ENCODE measurements at regions not wholly inside any gene's neighbourhood (a gene's known extent, or its start where the extent isn't known, plus 50 kb on each side); places are given as distances from the start of the nearest gene placed in this dataset.

- DNase-seq, result peak; percentile 4
Measured at GRCh38 chr7:84669177-84669732, 474.7 kb upstream of the SEMA3A start.

GRCh38 chr7:84668116-84668515 lies 473.5 kb upstream of the SEMA3A start:
- no peak for DNase-seq

DNA sequence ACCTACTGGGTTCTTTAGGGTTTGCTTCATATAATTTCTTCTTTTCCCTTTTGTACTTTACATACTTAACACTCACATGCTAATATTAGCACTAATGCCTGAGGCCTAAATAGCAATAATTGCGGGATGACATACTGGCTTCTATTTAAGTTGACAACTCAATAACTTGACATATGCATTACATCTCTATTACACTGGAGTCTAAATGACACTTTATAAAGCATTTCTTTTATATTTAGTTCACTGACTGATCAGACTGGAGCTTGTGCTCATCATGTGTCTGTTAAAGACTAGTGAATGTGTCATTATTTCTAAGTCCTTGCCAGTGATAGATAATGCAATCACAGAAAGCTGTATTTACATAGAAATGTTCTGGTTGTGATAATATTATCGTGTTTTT lies 472.1 kb upstream of the SEMA3A start:
- no peak for DNase-seq

- DNase-seq, result no peak
Measured at GRCh38 chr7:84665339-84665738, 470.8 kb upstream of the SEMA3A start.

GRCh38 chr7:84664626-84665025 lies 470.0 kb upstream of the SEMA3A start:
- DNase-seq, result no peak

- DNase-seq, result no peak
Measured at GRCh38 chr7:84663224-84663623, 468.6 kb upstream of the SEMA3A start.

GRCh38 chr7:84658286-84658685 lies 463.7 kb upstream of the SEMA3A start:
- DNase-seq, result no peak

GRCh38 chr7:84654273-84654672 lies 459.7 kb upstream of the SEMA3A start:
- no peak for DNase-seq

DNA sequence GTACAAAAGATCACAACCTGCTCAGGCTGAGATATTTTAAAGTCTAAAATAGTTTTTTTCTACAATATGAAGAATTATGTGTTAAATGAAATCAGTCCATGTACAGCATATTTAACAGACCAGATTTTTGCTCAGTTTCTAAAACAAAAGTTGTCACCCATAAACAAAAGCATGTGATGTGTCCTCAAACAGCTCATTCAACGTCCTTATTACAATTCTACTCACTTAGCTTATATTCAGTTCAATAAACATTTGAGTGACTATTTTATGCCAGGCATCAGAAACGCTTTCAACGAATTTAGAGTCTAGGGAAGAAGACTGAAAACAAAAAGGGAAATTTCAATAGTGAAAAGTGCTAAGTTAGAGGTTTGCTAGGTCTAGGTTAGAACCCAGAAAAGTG lies 457.3 kb upstream of the SEMA3A start:
- no peak for DNase-seq

DNA sequence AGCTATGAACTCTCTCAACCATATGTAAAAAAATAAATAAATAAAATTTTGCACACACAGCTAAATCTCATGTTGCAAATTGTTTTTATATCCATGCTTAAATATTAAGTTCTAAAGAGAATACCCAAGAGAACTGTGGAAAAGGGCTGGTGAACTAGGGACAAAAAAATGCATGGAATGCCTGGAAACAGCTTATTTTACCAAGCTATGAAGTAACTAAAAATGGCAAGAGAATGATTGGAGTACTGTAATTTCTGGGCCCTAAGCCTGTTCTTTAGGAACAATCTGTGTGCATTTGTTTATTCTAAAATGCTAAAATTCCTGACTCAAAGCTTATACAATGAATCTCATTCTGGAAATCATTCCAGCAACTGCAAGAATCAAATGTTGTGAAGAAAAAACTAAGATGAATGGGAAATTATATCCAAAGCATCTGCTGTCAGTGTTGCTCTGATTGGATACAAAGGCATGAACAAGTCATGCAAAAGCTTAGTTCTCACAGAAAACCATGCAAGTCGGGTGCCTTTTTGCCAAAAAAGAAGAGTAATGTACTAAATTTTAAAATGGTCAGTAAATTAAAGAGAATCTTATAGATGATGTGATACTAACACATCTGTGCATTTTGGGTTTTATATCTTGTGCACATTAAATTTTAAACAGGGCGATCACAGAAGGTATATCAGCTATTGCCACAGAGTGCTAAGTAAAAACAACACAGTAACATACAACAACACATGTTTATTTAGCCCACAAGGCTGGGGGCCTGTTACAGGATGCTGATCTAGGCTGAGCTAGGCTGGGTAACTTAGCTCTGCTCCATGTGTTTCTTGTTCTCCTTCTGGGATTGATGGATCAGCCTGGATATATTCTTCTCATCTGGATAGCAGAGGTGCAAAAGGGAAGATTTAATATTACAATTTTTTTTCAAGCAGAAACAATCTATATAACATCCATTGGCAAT lies 453.5 kb upstream of the SEMA3A start:
- DNase-seq, result no peak

DNA sequence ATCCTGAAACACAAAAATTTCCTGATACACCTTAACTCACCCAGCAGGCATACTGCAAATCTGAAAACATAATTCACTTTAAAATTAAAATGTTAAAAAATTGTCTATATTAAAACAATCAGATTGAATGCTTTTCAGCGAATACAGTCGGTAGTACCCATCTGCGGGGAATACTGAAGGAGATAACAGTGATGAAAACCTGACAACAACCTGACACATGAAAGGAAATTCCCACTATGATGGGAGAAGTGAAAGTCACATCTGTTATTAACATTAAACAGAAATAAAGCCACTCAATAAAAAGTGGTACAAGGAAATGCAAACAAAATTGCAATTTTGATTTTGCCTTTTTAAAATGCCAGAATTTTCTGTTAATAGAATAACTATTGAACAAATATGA lies 448.0 kb upstream of the SEMA3A start:
- DNase-seq, result no peak

DNA sequence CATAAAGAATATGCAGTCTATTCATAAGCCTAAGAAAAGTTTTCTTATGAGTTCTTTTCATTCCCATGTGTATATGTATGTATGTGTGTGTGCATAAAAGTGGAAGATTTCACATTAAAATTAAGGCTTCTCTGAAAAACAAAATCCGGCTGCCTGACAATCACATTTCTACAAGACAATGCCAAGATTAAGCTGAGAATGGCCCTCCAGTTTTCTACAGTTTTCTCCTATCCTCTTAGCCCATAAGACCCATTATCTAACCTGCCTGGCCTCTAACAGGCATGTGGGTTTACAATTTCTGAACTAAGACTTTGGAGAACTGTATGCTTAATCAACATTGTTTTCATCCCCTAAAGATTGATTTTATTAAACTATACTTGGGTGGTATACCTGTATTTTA lies 446.0 kb upstream of the SEMA3A start:
- DNase-seq, result no peak

DNA sequence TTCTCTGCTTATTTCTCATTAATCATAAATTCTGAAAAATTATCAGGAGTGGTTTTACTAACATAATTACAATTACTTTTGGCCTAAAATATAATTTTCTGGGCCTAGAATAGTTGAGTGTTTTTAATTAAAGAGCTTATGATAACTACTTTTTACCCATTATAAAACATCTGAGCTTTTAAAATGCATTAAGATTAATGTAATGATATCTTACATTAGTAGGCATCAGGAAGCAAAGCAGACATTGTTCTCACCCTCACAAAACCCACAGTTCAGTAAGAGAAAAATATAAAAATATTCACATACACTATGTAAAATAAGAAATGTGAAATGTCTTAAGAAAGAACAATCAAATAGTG lies 443.7 kb upstream of the SEMA3A start:
- no peak for DNase-seq

DNA sequence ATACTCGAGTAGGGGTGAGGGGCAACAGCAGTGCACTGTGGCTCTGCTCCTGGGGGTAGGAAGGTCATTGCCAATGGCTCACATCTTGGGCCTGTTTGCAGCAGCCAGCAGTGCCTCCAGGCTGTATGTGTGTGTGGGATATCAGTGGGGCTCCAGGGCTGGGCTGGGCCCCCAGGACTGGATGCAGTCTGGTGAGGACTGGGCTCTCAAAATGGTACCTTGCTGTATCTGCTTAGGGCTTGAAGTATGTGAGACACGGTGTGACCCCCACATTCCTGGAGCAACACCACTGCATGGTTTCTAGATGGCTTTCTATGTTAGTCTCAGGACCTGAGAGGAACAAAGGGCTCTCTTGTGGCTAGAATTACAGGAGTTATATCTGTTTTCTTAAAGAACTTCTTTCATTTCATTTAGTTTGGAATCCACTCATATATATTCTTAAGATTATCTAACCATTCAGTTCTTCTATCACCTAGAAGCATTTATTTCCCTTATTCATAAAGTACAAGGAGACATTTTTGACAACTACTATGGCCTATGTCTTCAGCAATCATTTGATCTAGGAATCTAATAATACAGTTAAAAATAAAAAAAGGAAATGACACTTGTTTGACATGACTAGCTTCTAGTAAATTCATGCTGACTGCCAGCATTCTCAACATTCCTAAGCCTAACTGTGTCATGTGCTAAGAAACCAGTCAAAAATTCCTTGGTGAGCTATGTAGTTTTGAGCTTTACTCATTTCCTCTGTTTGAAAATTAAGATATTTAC lies 443.2 kb upstream of the SEMA3A start:
- no peak for DNase-seq

DNA sequence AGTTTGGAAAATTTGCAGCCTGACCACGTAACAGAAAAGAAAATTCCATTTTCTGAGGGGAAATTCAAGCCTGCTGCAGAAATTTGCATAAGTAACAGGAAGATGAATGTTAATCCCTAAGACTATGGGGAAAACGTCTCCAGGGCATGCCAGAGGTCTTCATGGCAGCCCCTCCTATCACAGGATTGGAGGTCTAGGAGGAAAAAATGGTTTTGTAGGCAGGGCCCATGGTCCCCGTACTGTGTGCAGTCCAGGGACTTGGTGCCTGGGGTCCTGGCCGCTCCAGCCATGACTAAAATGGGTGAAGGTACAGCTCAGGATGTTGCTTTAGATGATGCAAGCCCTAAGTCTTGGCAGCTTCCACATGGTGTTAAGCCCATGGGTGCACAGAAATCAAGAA lies 437.3 kb upstream of the SEMA3A start:
- DNase-seq, result no peak

DNA sequence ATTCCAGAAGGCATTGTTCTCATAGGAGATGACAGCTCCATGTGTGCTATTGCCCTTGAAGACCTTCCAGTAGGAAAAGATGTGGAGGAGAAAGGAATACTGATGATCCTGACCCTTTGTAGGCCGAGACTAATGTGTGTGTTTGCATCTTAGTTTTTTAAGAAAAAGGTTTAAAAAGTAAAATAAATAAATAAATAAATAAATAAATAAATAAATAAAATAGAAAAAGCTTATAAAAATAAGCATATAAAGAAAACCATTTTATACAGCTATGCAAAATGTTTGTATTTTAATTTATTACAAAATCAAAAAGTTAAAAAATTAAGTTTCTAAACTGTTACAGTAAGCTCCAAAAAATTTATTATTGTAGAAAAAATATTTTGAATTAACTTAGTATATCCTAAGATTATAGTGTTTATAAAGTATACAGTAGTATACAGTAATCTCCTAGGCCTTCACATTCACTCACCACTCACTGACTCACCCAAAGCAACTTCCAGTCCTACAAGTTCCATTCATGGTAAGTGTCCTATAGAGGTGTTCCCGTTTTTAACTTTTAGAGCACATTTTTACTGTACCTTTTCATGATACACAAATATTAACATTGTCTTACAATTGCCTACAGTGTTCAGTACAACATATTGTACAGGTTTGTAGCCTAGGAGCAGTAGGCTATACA lies 435.2 kb upstream of the SEMA3A start:
- DNase-seq, result no peak

- no peak for DNase-seq
Measured at GRCh38 chr7:84629216-84629615, 434.6 kb upstream of the SEMA3A start.

- DNase-seq, result no peak
Measured at GRCh38 chr7:84627250-84627649, 432.7 kb upstream of the SEMA3A start.

GRCh38 chr7:84624927-84625326 lies 430.3 kb upstream of the SEMA3A start:
- no peak for DNase-seq

GRCh38 chr7:84624527-84624926 lies 429.9 kb upstream of the SEMA3A start:
- DNase-seq, result no peak

DNA sequence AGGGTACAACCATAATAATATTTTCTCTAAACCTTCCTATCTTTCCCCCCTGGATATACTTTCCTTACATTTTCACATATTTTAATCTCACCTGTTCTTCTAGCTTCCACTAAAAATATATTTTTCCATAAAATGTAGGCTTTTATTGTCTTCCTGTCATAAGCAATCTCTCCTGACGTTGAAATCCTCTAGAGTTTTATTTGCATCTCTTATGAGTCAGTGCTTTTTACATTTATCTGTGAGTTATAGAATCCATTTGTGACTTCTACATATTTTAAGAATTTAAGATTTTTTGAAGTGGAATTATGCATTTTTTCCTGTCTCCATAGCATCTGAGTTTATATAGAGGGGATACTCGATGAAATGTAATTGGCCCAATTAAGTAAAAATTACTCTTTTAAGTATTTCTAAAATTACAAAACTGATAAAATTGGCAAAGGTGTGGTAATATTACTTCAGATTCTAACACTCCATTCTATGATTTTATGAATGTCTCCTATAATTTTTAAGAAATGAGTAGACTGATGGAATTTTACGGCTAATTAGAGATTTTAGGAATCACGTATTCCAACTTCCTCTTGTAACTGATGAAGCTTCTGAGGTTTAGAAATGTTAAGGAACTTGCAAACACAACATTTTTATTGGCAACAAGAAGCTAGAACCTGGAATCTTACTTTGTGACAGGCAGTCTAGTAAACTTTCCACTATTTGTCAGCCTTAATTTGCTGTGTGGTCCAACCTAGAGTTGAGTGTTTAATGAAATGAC lies 422.9 kb upstream of the SEMA3A start:
- DNase-seq, result no peak

DNA sequence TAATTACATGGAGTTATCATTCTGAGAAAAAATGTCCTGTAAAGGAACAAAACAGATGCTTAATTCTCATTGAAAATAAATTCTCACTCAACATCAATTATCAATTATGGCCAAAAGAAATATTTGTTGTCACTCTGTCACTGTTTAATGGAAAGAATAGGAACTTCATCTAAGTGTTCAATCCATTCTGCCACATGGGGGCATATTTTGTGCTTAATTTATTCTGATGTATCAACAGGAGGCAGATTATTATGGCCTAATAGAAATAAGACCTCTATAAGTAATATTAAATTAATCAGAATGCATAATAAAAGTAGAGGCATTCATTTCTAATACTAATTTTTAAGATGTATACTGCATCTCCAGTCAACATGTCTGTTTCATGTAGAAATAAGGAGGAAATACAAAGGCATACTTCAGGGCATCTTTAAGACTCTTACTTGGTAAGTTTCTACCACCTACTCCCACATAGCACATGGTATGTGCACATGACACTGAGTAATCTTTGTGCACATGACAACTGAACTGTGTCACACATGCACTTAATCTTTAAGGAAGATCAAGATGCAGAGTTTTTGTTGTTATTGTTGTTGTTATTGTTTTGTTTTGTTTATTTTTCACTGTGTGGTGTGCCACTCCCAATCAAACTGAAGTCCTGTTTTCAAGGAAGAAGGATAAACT lies 420.4 kb upstream of the SEMA3A start:
- peak; percentile 4 for DNase-seq

All from hematopoietic multipotent progenitor cell treated with erythropoietin and hydrocortisone succinate and interleukin-3 and kit ligand, for 6 days (in vitro differentiated cells).